ENCODE measurements at regions not wholly inside any gene's neighbourhood (a gene's known extent, or its start where the extent isn't known, plus 50 kb on each side); places are given as distances from the start of the nearest gene placed in this dataset.

DNA sequence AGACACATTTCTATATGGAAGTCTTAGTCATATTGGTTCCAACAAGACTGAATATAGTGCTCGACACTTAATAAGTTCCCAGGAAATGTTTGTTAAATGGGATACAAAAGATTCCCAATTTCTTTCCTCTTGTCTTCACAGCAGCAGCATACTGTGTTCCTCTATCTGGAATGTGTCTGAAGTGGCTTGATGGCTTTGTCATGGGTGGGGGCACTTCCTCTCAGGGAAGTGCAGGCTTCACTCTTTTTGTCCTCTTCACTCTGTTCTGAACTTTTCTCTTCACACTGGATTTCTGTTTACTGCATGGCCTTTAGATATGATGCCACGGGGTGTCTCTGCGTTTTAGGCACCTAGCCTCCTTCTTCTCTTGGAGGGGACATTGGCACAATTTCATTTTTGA, 127.7 kb upstream of the C9orf72 start:
- no peak for TF ChIP-seq POLR2A (IDR thresholded peaks at IDR 0.05; ENCODE audit: low read depth, low read length)
- TF ChIP-seq, protein P1, sequence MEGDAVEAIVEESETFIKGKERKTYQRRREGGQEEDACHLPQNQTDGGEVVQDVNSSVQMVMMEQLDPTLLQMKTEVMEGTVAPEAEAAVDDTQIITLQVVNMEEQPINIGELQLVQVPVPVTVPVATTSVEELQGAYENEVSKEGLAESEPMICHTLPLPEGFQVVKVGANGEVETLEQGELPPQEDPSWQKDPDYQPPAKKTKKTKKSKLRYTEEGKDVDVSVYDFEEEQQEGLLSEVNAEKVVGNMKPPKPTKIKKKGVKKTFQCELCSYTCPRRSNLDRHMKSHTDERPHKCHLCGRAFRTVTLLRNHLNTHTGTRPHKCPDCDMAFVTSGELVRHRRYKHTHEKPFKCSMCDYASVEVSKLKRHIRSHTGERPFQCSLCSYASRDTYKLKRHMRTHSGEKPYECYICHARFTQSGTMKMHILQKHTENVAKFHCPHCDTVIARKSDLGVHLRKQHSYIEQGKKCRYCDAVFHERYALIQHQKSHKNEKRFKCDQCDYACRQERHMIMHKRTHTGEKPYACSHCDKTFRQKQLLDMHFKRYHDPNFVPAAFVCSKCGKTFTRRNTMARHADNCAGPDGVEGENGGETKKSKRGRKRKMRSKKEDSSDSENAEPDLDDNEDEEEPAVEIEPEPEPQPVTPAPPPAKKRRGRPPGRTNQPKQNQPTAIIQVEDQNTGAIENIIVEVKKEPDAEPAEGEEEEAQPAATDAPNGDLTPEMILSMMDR (conservative IDR thresholded peaks at IDR 0.05; ENCODE audit: low read depth, low read length), result no peak
- no peak for TF ChIP-seq CEBPB (IDR thresholded peaks at IDR 0.05; ENCODE audit: low read depth, low read length)
- TF ChIP-seq MXI1 (IDR thresholded peaks at IDR 0.05; ENCODE audit: borderline replicate concordance, low read depth, low read length), result no peak
- TF ChIP-seq RFX5 (IDR thresholded peaks at IDR 0.05; ENCODE audit: low read depth, low read length), result no peak
- TF ChIP-seq RCOR1 (IDR thresholded peaks at IDR 0.05; ENCODE audit: insufficient replicate concordance, low read length), result no peak
- TF ChIP-seq, protein P2, sequence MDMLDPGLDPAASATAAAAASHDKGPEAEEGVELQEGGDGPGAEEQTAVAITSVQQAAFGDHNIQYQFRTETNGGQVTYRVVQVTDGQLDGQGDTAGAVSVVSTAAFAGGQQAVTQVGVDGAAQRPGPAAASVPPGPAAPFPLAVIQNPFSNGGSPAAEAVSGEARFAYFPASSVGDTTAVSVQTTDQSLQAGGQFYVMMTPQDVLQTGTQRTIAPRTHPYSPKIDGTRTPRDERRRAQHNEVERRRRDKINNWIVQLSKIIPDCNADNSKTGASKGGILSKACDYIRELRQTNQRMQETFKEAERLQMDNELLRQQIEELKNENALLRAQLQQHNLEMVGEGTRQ (IDR thresholded peaks at IDR 0.05; ENCODE audit: low read depth, low read length), result no peak
